ENCODE measurements at regions not wholly inside any gene's neighbourhood (a gene's known extent, or its start where the extent isn't known, plus 50 kb on each side); places are given as distances from the start of the nearest gene placed in this dataset.

- Histone ChIP-seq H4K20me1 (replicated peaks; ENCODE audit: control insufficient read depth, insufficient read depth, low read length) (no peaks in the 10 kb centered on the region), H2AFZ (ENCODE audit: low read depth, low read length) (no peak overlapping the region), H3K4me1 (replicated peaks in 1 of 2; ENCODE audit: control insufficient read depth in 2 of 2, insufficient read depth in 2 of 2, low read length in 2 of 2) (no peaks in the 10 kb centered on the region), H3K79me2 (ENCODE audit: control insufficient read depth, insufficient read depth, low read length) (no peaks in the 10 kb centered on the region), H3K27me3 (ENCODE audit: control insufficient read depth in 2 of 2, insufficient read depth in 2 of 2, low read length in 2 of 2) (peaks cover 0 to 21% of the 10 kb centered on the region in 2 experiments; a peak in 2 of 5 replicates), H3K9ac (ENCODE audit: insufficient read depth in 1 of 2, low read depth in 2 of 2, low read length in 2 of 2) (no peak overlapping the region), H3K36me3 (ENCODE audit: control insufficient read depth, insufficient read depth, low read length) (no peaks in the 10 kb centered on the region), H3K9me3 (replicated peaks; ENCODE audit: control insufficient read depth, insufficient read depth, low read depth, low read length) (no peaks in the 10 kb centered on the region), H3K4me2 (ENCODE audit: insufficient read depth, low read length) (no peak overlapping the region), H3K27ac (ENCODE audit: extremely low read depth, low read depth, low read length) (no peak overlapping the region), H3K9me1 (ENCODE audit: control insufficient read depth, insufficient read depth, low read length) (no peaks in the 10 kb centered on the region), H3K4me3 (no peak overlapping the region)
- ATAC-seq (no peak), FAIRE-seq (no peak), DNase-seq (ENCODE audit: extremely low read depth in 1 of 4, low spot score in 3 of 4) (no peak)
- BruUV-seq (replicated peaks): no TSS peak
- TF ChIP-seq MECOM (CRISPR knock-in tag; IDR thresholded peaks at IDR 0.05) (no peak), SMAD3 (CRISPR knock-in tag; conservative IDR thresholded peaks at IDR 0.05) (no peak), STAT5A (IDR thresholded peaks at IDR 0.05; ENCODE audit: borderline replicate concordance, low read length) (no peak), TCF3 (CRISPR knock-in tag; IDR thresholded peaks at IDR 0.05) (no peak), IRF1 (CRISPR knock-in tag; IDR thresholded peaks at IDR 0.05; ENCODE audit: borderline replicate concordance) (no peak), RBBP5 (IDR thresholded peaks at IDR 0.05; ENCODE audit: borderline replicate concordance, insufficient read depth, low read length, poor library complexity, severe bottlenecking) (no peak), CBX2 (IDR thresholded peaks at IDR 0.05; ENCODE audit: insufficient read depth, low read length, poor library complexity, severe bottlenecking) (no peak), ATF6 (CRISPR knock-in tag; IDR thresholded peaks at IDR 0.05) (no peak), PHB (CRISPR knock-in tag; IDR thresholded peaks at IDR 0.05) (no peak), ZNF239 (CRISPR knock-in tag; IDR thresholded peaks at IDR 0.05) (no peak), SMAD4 (CRISPR knock-in tag; conservative IDR thresholded peaks at IDR 0.05) (no peak), SAFB (IDR thresholded peaks at IDR 0.05; ENCODE audit: borderline replicate concordance, low read depth, low read length) (no peak)
- intact Hi-C loops (cut with micrococcal nuclease) (loop anchor here (10.0 kb wide), 2 partner anchors 133 to 393 kb away; no protein-coding TSS in a partner anchor), in situ Hi-C loops (cut with MboI) (no loop called here)
- 0% methylated on average over 1 of the region's 1 CpG for WGBS (ENCODE audit: insufficient coverage, low coverage, missing lambda C conversion rate)
- ChIA-PET POLR2A (no interaction called here), CTCF (ENCODE audit: low intra/inter-chr PET ratio) (no interaction called here)
These were observed 192.7 kb downstream of the ZNF621 start for GRCh38 chr3:40717471-40717870.
